Skin of body (tissue), 1 donor: ENCODE measurements at regions not wholly inside any gene's neighbourhood (a gene's known extent, or its start where the extent isn't known, plus 50 kb on each side); places are given as distances from the start of the nearest gene placed in this dataset.

ENCODE experiments used
- DNase-seq: peaks from one replicate; lab custom pipeline; 2025; lab: John Stamatoyannopoulos, UW

- no peak for DNase-seq
Observed at GRCh38 chr14:54309615-54310014, 87.2 kb upstream of the CDKN3 start.

DNA sequence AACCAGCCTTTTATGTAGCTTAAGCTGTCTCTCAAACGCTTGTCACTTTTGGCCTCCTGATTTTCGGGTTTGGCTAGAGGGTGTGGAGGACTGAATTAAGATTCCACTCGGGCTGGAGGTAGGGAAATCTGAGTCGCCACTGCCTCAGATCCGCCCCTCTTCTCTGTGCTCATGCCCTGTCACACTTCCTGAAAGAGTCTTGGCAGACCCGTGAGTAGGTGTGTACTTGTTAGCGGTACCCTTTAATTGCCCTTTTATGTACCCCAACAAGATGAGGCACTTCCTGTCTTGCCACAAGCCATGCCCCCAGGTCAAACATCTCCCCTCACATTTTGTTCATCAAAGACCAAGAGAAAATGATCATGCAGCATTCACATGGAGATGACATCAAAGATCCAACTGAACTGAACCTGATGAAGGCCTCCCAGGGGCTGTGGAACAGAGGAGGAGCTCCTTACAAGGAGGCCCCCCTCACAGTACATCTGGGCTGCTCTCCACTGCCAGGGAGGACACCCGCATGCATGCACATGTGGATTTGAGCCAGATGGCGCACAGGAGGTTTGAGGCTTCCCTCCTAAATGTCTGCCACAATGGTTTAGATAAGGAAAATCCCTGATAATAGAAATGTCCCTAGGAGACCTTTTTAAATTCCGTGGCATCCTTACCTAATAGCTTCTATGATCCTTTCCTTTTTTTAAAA lies 86.5 kb upstream of the CDKN3 start:
- no peak for DNase-seq

DNA sequence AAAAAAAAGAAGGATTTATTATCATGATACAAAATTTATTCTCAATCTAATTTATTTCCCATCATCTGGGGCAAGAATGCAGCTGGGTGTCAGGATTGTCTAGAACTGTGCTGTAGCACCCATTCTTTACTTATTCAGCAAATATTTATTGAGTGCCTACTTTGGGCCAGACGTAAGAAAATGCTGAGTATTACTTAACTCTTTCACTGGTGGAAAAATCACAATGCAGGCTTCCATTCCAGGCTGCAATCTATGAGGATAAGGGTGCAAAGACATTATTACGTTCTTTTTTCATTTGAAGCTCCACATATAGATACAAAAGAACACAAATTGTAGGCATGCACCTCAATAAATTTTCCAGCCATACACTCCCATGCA lies 86.0 kb upstream of the CDKN3 start:
- no peak for DNase-seq

- DNase-seq, result no peak
Observed at GRCh38 chr14:54312166-54312801, 84.5 kb upstream of the CDKN3 start.

DNA sequence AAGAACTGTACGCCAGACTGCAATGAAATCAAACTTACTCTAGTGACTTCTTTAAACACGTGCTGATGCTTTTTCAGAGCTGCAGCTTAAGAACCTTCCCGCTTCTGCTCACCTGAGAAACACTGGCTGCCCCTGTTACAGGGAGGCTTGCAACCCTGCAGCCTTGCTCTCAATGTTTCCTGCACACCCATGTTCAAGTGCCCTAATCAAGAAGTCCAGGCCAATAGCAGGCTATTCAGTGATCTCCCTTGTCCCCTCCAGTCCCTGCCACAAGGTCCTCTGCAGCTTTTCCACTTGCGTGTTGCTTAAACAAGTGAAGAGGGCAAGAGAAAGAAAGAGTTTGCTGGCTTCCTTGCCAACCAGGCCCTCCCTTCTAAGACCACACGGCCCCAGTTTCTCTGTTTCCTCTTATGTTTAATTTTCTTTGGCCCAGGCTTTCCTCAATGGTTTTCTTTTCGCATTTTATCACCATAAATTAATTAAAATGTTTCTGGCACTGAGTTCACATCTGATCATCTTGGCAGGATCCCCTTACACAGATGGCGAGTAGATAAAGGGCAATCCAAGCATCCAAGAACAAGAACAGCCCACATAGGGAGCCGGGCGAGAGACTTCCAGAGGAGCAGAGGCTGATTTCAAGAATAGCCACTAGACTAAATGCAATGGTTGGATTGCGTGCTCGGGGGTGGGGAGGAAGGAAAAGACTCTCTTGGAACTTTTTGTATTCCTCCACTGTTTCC lies 82.3 kb upstream of the CDKN3 start:
- no peak for DNase-seq

GRCh38 chr14:54316652-54317051 lies 80.2 kb upstream of the CDKN3 start:
- no peak for DNase-seq

GRCh38 chr14:54317391-54317790 lies 79.4 kb upstream of the CDKN3 start:
- DNase-seq, result no peak

DNA sequence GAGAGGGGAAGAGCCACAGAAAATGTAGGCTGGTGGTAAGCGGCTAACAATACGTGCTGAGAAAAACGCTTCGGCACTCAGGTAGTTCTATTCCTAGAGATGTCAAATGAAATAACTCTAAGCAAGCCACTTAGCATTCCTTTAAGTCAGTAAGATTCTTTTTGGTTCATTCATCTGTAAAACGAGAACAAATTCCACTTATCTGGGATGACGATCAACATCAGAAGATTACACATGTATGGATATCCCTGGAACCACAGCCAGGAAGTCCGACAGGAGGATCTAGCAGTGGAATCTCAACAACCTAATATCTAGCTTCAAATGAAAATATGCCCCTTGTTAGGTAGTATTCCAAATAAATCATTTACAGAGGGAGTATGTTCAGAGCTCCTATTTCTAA lies 74.6 kb upstream of the CDKN3 start:
- no peak for DNase-seq

DNA sequence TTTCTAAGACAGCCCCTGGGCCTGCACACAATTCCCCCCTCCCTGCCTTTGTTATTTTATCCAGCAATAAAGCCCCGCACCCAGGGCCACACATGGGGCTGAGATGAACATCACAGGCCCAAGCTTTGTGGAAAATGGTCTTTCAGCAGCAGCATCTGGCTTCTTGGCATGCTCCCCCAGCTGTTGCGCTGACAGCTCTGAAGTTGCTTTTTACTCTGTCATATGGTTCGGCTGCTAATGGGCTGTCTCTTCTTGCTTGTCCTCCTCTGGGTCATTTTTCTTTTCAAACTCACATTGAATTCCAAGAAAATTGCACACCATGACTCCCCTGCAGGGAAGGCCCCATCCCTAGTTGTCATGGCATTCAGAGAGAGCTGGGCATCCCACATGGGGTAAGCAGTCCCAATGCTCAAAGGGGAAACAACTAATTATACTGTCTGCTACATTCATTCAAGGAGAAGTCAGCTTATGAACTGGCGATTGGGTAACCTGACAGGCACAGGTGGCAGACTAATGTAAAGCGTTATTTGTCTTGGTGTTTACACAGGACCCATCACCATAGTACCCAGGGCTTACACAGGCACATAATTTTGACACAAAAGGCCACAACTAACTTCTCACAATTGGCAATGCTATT lies 74.0 kb upstream of the CDKN3 start:
- DNase-seq, result peak; percentile 65

GRCh38 chr14:54325766-54326165 lies 71.0 kb upstream of the CDKN3 start:
- no peak for DNase-seq

DNA sequence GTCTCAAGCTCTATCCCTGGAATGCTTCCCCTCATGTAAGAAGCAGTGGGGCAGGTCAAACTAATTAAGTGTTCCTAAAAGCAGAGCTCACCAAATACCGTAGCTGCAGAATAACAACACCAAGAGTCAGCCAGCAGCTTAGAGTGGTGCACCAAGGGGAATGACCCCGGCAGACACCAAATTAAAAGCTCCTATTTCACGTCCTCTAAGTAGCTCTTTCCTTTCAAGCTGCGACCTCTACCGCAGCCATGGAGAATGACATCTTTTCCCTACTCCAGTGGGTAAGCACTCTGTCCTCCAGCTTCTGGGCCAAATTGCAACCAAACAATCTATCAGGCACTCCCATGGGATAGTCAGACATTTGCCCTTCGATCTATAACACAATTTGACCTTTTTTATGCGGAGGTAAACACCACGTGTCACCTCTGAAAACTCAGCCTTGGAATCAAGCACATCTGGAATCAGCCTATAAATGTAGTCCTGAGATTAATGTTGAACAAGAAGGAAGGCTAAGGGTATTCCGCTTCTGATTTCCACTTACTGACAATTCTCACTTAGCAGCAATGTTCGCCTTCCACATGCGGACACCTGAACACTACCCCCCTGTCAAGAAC lies 67.6 kb upstream of the CDKN3 start:
- DNase-seq, result peak; percentile 30

GRCh38 chr14:54330876-54331275 lies 65.9 kb upstream of the CDKN3 start:
- DNase-seq, result no peak

- no peak for DNase-seq
Observed at GRCh38 chr14:54331516-54331915, 65.3 kb upstream of the CDKN3 start.

DNA sequence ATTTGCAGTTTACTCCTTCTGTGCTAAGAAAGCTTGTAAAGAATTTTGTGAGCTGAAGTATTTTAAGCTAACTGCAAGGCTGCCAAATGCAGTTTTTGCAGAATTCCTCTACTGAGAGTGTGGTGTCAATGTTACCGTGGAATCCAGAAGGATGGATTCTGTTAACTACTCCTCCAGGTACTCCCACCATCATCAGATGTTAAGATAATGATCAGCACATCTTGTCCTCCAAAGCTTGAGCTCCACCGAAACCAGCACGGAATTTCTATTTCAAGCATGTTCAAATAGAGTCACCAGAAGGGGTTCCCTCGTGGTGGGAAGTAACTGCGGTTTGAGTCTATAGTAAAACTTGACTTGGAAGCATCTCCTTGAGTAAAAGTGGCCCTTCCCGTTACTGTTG lies 64.3 kb upstream of the CDKN3 start:
- DNase-seq, result no peak

GRCh38 chr14:54333511-54333910 lies 63.3 kb upstream of the CDKN3 start:
- no peak for DNase-seq

DNA sequence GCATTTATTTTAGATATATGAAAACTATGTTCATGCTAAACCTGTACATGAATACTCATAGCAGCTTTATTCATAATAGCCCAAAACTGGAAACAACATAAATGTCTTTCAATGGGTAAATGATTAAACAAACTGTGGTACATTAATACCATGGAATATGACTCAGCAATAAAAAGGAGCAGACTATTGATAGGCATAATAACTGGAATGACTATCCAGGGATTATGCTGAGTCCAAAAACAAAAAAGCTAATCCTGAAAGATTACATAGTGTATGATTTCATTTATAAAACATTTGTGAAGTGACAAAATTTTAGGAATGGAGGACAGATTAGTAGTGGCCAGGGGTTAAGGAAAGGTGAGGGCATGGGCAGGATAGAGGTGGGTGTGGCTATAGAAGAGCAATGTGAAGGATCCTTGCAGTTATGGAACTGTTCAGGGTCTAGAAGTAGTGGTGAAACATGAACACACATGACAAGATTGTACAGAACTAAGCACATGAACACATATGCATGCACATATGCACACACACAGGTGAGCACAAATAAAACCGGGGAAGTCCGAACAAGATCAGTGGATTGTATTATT lies 61.1 kb upstream of the CDKN3 start:
- DNase-seq, result no peak

GRCh38 chr14:54337314-54337713 lies 59.5 kb upstream of the CDKN3 start:
- no peak for DNase-seq

DNA sequence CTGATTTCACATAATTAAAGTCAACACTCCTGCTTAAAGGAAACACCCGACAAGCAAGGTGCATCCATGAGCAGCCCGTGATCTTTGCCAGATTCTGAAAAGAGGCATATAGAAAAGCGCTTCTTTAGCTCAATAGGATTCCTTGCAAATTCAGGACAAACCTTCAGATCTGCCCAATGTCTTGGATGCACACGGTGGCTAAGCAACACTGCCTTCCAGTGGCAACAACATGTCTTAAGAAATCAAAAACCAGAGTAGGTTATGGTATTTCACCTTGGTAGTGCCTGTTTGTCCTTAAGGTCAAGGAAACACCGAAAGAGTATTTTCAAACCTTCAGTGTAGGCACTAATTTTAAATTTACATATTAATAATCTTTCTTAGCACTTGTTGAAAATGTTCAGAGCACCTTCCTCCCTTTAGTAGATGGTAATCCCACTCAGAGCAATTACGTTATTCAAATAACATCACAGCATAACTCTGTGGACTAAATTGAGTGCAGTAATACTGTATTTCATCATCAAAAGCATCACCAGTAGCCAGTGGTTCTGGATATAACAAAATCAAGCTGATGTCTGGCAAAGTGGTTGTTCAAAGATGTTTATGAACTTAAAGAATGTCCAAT lies 58.0 kb upstream of the CDKN3 start:
- DNase-seq, result peak; percentile 44

GRCh38 chr14:54339771-54340170 lies 57.0 kb upstream of the CDKN3 start:
- DNase-seq, result no peak

- no peak for DNase-seq
Observed at GRCh38 chr14:54342806-54343205, 54.0 kb upstream of the CDKN3 start.
